HEK293 (cell line): ENCODE measurements at regions not wholly inside any gene's neighbourhood (a gene's known extent, or its start where the extent isn't known, plus 50 kb on each side); places are given as distances from the start of the nearest gene placed in this dataset.

ENCODE experiments used
- CTCF ChIA-PET: fragments of 350-600 bp; formaldehyde crosslinking; extraction: SDS; loops from one replicate; lab custom pipeline; 2021; ENCODE audit warnings: antibody characterized with exemption; lab: Yijun Ruan, JAX
- POLR2A ChIA-PET: fragments of 300-600 bp; formaldehyde crosslinking; extraction: SDS; loops from one replicate; lab custom pipeline; 2020; ENCODE audit warnings: antibody characterized with exemption, inconsistent platforms; lab: Yijun Ruan, JAX
- H3K27ac ChIP-seq: fragments of 200-500 bp; sonication (Bioruptor generic); 2 replicates; pipeline ENCODE4 v1.5.1; 2014; ENCODE audit warnings: low read depth, low read length, control low read depth, inconsistent platforms; ENCODE audit errors: extremely low read depth
- H3K36me3 ChIP-seq, 2 experiments: fragments of 200-500 bp in 1 of 2; sonication (Bioruptor generic) in 1 of 2; 1 replicate in 1 of 2; 2 replicates in 1 of 2; pipeline ENCODE4 v1.5.1; 2014 to 2017; ENCODE audit warnings: inconsistent platforms in 2 of 2, low read length in 2 of 2; ENCODE audit not compliant: control insufficient read depth in 2 of 2, insufficient read depth in 1 of 2
- H3K4me1 ChIP-seq: fragments of 200-500 bp; sonication (Bioruptor generic); 2 replicates; pipeline ENCODE4 v1.5.1; 2014; ENCODE audit warnings: mild to moderate bottlenecking, low read length, inconsistent platforms; ENCODE audit not compliant: control insufficient read depth, insufficient read depth
- H3K4me3 ChIP-seq: 2 replicates; pipeline ENCODE4 v1.5.1; 2011; ENCODE audit warnings: low read depth, mild to moderate bottlenecking, control low read depth, low read length, moderate library complexity
- H3K9me3 ChIP-seq: fragments of 200-500 bp; sonication (Bioruptor generic); 2 replicates; pipeline ENCODE4 v1.5.1; 2014; ENCODE audit warnings: low read depth, low read length, inconsistent platforms; ENCODE audit not compliant: control insufficient read depth, insufficient read depth
- FEZF1 ChIP-seq: fragments of 450-650 bp; formaldehyde crosslinking; IDR thresholded peaks from 2 replicates; pipeline ENCODE4 v1.5.1; 2016; ENCODE audit warnings: missing biosample characterization, missing genetic modification characterization
- GLIS1 ChIP-seq: fragments of 450-650 bp; formaldehyde crosslinking; IDR thresholded peaks from 2 replicates; pipeline ENCODE4 v1.5.1; 2016; ENCODE audit warnings: missing biosample characterization, missing genetic modification characterization
- HOXC10 ChIP-seq: sonication (generic); formaldehyde crosslinking; IDR thresholded peaks from 2 replicates; pipeline ENCODE4 v1.8.1; 2023; ENCODE audit warnings: mild to moderate bottlenecking, missing genetic modification reagents
- OVOL3 ChIP-seq: fragments of 450-650 bp; formaldehyde crosslinking; IDR thresholded peaks from 2 replicates; pipeline ENCODE4 v1.5.1; 2016; ENCODE audit warnings: missing biosample characterization, missing genetic modification characterization
- PRDM10 ChIP-seq: fragments of 450-650 bp; formaldehyde crosslinking; IDR thresholded peaks from 2 replicates; pipeline ENCODE4 v1.5.1; 2016; ENCODE audit warnings: missing biosample characterization, missing genetic modification characterization
- WT1 ChIP-seq: fragments of 450-650 bp; formaldehyde crosslinking; IDR thresholded peaks from 2 replicates; pipeline ENCODE4 v1.5.1; 2016; ENCODE audit warnings: missing biosample characterization, missing genetic modification characterization
- ZNF112 ChIP-seq: fragments of 450-650 bp; formaldehyde crosslinking; IDR thresholded peaks from 2 replicates; pipeline ENCODE4 v1.5.0; 2017; ENCODE audit warnings: missing biosample characterization, missing genetic modification characterization
- ZNF132 ChIP-seq: fragments of 450-650 bp; formaldehyde crosslinking; IDR thresholded peaks from 2 replicates; pipeline ENCODE4 v1.5.1; 2017; ENCODE audit warnings: missing biosample characterization, missing genetic modification characterization, borderline replicate concordance
- ZNF169 ChIP-seq: fragments of 450-650 bp; formaldehyde crosslinking; IDR thresholded peaks from 2 replicates; pipeline ENCODE4 v1.5.1; 2016; ENCODE audit warnings: missing biosample characterization, missing genetic modification characterization
- ZNF324 ChIP-seq: fragments of 450-650 bp; formaldehyde crosslinking; IDR thresholded peaks from 2 replicates; pipeline ENCODE4 v1.5.1; 2016; ENCODE audit warnings: missing biosample characterization, missing genetic modification characterization
- ZNF341 ChIP-seq: fragments of 450-650 bp; formaldehyde crosslinking; IDR thresholded peaks from 2 replicates; pipeline ENCODE4; 2016; ENCODE audit warnings: low read depth, missing biosample characterization, missing genetic modification characterization
- ZNF354C ChIP-seq: fragments of 450-650 bp; formaldehyde crosslinking; IDR thresholded peaks from 2 replicates; pipeline ENCODE4 v1.5.1; 2016; ENCODE audit warnings: missing biosample characterization, missing genetic modification characterization, low read depth, borderline replicate concordance
- ZNF561 ChIP-seq: fragments of 450-650 bp; IDR thresholded peaks from 2 replicates; pipeline ENCODE4 v1.5.1; 2018; ENCODE audit warnings: missing biosample characterization, missing genetic modification characterization, borderline replicate concordance
- ZNF660 ChIP-seq: fragments of 450-650 bp; IDR thresholded peaks from 2 replicates; pipeline ENCODE4 v1.5.1; 2018; ENCODE audit warnings: missing biosample characterization, mild to moderate bottlenecking, missing genetic modification characterization
- ZNF777 ChIP-seq: fragments of 450-650 bp; formaldehyde crosslinking; IDR thresholded peaks from 2 replicates; pipeline ENCODE4 v1.5.1; 2017; ENCODE audit warnings: missing biosample characterization, missing genetic modification characterization, borderline replicate concordance
- ZNF843 ChIP-seq: fragments of 450-650 bp; formaldehyde crosslinking; IDR thresholded peaks from 2 replicates; pipeline ENCODE4 v1.5.1; 2016; ENCODE audit warnings: missing biosample characterization, missing genetic modification characterization
- ZSCAN30 ChIP-seq: fragments of 450-650 bp; IDR thresholded peaks from 2 replicates; pipeline ENCODE4 v1.5.1; 2018; ENCODE audit warnings: missing biosample characterization, mild to moderate bottlenecking, missing genetic modification characterization, moderate library complexity
- ZXDB ChIP-seq: fragments of 450-650 bp; formaldehyde crosslinking; IDR thresholded peaks from 2 replicates; pipeline ENCODE4 v1.5.1; 2016; ENCODE audit warnings: missing biosample characterization, missing genetic modification characterization
- TF ChIP-seq, protein P1 (sequence below): fragments of 450-650 bp; formaldehyde crosslinking; IDR thresholded peaks from 2 replicates; pipeline ENCODE4 v1.5.1; 2017; ENCODE audit warnings: missing biosample characterization, missing genetic modification characterization
- TF ChIP-seq, protein P2 (sequence below): fragments of 450-650 bp; formaldehyde crosslinking; IDR thresholded peaks from 2 replicates; pipeline ENCODE4 v1.5.1; 2016; ENCODE audit warnings: missing biosample characterization, missing genetic modification characterization
- TF ChIP-seq, protein P3 (sequence below): fragments of 450-650 bp; formaldehyde crosslinking; IDR thresholded peaks from 2 replicates; pipeline ENCODE4 v1.5.1; 2016; ENCODE audit warnings: missing biosample characterization, missing genetic modification characterization, borderline replicate concordance
- TF ChIP-seq, protein P4 (sequence below): fragments of 450-650 bp; formaldehyde crosslinking; IDR thresholded peaks from 2 replicates; pipeline ENCODE4 v1.5.1; 2016; ENCODE audit warnings: missing biosample characterization, missing genetic modification characterization, low read depth

GRCh38 chr2:11962707-11963328 is 216.4 kb downstream of the LPIN1 start:
- H3K27ac ChIP-seq, result no peak overlapping the region
- no peak overlapping the region for H3K4me3 ChIP-seq
- H3K36me3 ChIP-seq, result no peaks in the 10 kb centered on the region
- peaks cover 5% of the 10 kb centered on the region; the same call in 1 of the 2 replicates for H3K4me1 ChIP-seq
- no peaks in the 10 kb centered on the region for H3K9me3 ChIP-seq
- TF ChIP-seq ZSCAN30 (no peak), ZNF843 (peak; percentile 75), FEZF1 (tag by site-specific recombination) (peak; percentile 93), ZXDB (tag by site-specific recombination) (0 out of 2 replicates have a peak, but pooled peaks have one; percentile 23), GLIS1 (tag by site-specific recombination) (peak; percentile 12; the same call in 1 of the 2 replicates), OVOL3 (tag by site-specific recombination) (0 out of 2 replicates have a peak, but pooled peaks have one; percentile 30)
- TF ChIP-seq, protein P1, sequence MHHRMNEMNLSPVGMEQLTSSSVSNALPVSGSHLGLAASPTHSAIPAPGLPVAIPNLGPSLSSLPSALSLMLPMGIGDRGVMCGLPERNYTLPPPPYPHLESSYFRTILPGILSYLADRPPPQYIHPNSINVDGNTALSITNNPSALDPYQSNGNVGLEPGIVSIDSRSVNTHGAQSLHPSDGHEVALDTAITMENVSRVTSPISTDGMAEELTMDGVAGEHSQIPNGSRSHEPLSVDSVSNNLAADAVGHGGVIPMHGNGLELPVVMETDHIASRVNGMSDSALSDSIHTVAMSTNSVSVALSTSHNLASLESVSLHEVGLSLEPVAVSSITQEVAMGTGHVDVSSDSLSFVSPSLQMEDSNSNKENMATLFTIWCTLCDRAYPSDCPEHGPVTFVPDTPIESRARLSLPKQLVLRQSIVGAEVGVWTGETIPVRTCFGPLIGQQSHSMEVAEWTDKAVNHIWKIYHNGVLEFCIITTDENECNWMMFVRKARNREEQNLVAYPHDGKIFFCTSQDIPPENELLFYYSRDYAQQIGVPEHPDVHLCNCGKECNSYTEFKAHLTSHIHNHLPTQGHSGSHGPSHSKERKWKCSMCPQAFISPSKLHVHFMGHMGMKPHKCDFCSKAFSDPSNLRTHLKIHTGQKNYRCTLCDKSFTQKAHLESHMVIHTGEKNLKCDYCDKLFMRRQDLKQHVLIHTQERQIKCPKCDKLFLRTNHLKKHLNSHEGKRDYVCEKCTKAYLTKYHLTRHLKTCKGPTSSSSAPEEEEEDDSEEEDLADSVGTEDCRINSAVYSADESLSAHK (tag by site-specific recombination), result peak; percentile 67; the same call in 1 of the 2 replicates
- TF ChIP-seq, protein P2, sequence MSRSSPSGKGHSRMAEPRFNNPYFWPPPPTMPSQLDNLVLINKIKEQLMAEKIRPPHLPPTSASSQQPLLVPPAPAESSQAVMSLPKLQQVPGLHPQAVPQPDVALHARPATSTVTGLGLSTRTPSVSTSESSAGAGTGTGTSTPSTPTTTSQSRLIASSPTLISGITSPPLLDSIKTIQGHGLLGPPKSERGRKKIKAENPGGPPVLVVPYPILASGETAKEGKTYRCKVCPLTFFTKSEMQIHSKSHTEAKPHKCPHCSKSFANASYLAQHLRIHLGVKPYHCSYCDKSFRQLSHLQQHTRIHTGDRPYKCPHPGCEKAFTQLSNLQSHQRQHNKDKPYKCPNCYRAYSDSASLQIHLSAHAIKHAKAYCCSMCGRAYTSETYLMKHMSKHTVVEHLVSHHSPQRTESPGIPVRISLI (tag by site-specific recombination), result no peak
- POLR2A ChIA-PET, result no interaction called here
- CTCF ChIA-PET, result no interaction called here

GRCh38 chr2:11963966-11964365 is 217.5 kb downstream of the LPIN1 start:
- H3K27ac ChIP-seq, result no peak overlapping the region
- H3K4me3 ChIP-seq, result no peak overlapping the region
- H3K4me1 ChIP-seq, result peaks cover 5% of the 10 kb centered on the region; the same call in 1 of the 2 replicates
- POLR2A ChIA-PET, result no interaction called here
- CTCF ChIA-PET, result interaction anchor here (0.6 kb wide), 2 partner anchors 56 to 80 kb away, joined by 3 read pairs; no protein-coding TSS in a partner anchor
- H3K9me3 ChIP-seq, result no peaks in the 10 kb centered on the region
- H3K36me3 ChIP-seq, result no peaks in the 10 kb centered on the region
- TF ChIP-seq ZNF112 (tag by site-specific recombination) (no peak), ZNF660 (tag by site-specific recombination) (no peak), HOXC10 (CRISPR knock-in tag) (no peak), PRDM10 (tag by site-specific recombination) (0 out of 2 replicates have a peak, but pooled peaks have one; percentile 45), ZNF561 (tag by site-specific recombination) (0 out of 2 replicates have a peak, but pooled peaks have one; percentile 40), GLIS1 (tag by site-specific recombination) (peak; percentile 26; the same call in 1 of the 2 replicates), ZNF132 (tag by site-specific recombination) (no peak), ZNF324 (tag by site-specific recombination) (no peak), ZNF341 (no peak), ZNF777 (tag by site-specific recombination) (no peak), ZNF354C (no peak), WT1 (tag by site-specific recombination) (peak; percentile 81), ZNF169 (tag by site-specific recombination) (no peak)
- TF ChIP-seq, protein P3, sequence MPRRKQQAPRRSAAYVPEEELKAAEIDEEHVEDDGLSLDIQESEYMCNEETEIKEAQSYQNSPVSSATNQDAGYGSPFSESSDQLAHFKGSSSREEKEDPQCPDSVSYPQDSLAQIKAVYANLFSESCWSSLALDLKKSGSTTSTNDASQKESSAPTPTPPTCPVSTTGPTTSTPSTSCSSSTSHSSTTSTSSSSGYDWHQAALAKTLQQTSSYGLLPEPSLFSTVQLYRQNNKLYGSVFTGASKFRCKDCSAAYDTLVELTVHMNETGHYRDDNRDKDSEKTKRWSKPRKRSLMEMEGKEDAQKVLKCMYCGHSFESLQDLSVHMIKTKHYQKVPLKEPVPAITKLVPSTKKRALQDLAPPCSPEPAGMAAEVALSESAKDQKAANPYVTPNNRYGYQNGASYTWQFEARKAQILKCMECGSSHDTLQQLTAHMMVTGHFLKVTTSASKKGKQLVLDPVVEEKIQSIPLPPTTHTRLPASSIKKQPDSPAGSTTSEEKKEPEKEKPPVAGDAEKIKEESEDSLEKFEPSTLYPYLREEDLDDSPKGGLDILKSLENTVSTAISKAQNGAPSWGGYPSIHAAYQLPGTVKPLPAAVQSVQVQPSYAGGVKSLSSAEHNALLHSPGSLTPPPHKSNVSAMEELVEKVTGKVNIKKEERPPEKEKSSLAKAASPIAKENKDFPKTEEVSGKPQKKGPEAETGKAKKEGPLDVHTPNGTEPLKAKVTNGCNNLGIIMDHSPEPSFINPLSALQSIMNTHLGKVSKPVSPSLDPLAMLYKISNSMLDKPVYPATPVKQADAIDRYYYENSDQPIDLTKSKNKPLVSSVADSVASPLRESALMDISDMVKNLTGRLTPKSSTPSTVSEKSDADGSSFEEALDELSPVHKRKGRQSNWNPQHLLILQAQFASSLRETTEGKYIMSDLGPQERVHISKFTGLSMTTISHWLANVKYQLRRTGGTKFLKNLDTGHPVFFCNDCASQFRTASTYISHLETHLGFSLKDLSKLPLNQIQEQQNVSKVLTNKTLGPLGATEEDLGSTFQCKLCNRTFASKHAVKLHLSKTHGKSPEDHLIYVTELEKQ (tag by site-specific recombination), result 0 out of 2 replicates have a peak, but pooled peaks have one; percentile 47
- TF ChIP-seq, protein P4, sequence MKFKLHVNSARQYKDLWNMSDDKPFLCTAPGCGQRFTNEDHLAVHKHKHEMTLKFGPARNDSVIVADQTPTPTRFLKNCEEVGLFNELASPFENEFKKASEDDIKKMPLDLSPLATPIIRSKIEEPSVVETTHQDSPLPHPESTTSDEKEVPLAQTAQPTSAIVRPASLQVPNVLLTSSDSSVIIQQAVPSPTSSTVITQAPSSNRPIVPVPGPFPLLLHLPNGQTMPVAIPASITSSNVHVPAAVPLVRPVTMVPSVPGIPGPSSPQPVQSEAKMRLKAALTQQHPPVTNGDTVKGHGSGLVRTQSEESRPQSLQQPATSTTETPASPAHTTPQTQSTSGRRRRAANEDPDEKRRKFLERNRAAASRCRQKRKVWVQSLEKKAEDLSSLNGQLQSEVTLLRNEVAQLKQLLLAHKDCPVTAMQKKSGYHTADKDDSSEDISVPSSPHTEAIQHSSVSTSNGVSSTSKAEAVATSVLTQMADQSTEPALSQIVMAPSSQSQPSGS, result no peak
